HG03460 (cell line): ENCODE measurements at regions not wholly inside any gene's neighbourhood (a gene's known extent, or its start where the extent isn't known, plus 50 kb on each side); places are given as distances from the start of the nearest gene placed in this dataset.
"Not testable (repeated sequence)": the region's sequence is repeated elsewhere in the genome, so short reads cannot be mapped to it uniquely, and the experiment has no call there.

Experiments
- ATAC-seq: cut with Tn5 transposase; IDR thresholded peaks from one replicate; pipeline ENCODE4 v1.9.1; 2021; ENCODE audit not compliant: unreplicated experiment

DNA sequence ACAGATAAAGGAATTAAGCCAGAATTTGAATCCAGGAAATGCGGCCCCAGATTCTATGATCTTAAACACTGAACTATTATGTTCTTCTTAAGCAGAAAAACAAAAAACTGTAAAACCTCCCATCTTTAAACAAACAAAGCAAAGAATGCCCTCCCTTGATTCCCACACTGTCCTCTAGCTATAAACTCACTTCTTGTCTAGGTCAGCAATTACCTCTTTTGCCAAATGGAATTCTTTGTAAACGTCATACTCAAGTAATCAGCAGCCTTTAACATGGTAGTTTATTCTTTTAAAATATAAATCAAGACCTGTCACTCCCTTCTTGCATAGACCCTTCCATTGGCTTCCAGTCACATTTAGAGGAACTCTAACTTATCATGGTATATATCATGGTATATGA, 958.9 kb upstream of the CNTN5 start:
- no peak for ATAC-seq

DNA sequence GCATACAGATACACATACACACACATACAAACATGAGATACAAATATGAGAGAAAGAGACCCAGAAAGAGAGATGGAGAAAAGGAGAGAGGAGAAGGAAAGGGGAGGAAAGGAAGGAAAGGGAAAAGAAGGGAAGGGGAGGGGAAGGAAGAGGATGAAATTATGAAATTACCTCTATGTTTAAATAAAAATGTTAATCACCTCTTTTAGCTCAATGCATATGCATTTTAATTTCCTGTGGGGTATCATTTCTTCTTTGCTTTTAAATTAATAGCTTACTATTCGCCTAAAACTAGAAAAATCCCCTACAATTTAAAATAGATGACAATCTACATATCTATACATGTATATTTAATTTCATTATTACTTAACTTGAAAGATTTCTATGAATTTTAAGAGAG, 958.0 kb upstream of the CNTN5 start:
- no peak for ATAC-seq

DNA sequence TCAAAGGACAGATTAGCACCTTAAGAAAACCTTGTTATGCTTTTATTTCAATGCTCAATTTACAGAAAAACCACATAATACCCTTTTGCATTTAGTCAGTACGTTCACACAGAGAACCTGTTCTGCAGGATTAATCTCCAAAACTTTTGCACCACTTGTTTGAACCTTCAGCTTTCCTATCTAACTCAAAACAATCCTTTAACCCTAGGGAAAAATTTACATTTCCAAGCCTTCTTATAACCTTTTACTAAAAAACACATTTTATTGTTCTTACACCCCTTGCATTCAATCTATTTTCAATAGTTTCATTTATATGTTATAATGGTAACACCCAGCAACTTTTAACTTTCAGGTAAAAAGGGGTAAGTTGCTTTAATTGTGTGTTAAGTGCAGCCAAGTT, 952.5 kb upstream of the CNTN5 start:
- no peak for ATAC-seq

DNA sequence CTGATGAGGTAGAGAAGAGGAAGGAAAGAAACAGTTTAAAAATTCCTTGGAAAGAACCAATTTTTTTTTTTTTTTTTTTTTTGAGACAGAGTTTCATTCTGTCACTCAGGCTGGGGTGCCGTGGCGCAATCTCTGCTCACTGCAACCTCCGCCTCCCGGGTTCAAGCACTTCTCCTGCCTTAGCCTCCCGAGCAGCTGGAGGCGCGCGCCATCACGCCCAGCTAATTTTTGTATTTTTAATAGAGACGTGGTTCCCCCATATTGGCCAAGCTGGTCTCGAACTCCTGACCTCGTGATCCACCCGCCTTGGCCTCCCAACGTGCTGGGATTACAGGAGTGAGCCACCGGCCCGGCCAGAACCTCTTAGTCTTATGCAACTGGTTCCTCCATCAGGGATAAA, 951.6 kb upstream of the CNTN5 start:
- not testable (repeated sequence) for ATAC-seq

DNA sequence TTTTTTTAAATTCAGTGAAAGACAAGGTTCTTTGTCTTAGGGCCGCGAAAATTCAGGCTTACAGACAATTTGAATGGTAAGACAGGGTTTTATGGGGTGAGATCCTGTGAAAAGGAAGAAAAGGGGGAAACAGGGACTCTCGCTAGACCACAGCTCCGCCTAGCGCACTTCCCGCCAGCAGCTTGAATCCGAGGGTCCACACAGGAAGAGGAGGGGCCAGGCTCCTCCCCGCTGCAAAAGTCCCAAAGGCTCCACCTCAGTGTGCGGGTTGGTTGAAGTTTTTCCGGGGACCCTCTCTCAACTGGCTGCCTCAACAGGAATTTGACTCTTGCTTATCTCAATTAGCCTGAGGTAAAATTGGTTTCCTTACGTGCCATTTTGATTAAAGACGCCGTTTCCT, 950.9 kb upstream of the CNTN5 start:
- ATAC-seq = no peak

DNA sequence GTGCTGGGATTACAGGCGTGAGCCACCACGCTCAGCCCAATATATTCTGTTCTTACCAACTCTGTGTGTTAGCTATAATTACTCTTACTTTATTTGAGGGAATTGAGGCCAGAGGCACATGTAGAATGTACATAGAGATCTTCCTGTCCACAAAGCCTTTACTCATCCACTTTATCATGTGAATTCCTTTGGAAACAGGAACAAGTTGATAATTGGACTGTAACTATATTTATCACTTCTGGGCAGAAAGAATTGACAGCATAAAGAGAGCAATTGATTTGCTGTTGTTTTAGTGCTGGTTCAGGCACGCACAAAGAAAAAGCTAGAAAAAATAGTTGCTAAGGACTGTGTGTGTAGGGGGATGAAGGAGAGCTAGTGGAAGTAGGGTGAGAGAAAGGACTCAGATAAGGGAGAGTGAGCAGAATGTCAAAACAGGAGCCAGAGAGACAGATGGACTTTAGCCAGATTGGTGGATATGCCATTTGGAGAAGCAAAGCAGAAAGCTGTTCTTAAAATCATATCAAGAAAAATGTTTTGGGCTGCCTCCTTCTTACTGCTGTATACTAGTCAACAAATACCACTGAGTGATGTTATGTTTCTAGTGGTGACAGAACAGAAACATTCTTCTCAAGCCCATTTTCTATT, 929.8 kb upstream of the CNTN5 start:
- ATAC-seq = no peak

DNA sequence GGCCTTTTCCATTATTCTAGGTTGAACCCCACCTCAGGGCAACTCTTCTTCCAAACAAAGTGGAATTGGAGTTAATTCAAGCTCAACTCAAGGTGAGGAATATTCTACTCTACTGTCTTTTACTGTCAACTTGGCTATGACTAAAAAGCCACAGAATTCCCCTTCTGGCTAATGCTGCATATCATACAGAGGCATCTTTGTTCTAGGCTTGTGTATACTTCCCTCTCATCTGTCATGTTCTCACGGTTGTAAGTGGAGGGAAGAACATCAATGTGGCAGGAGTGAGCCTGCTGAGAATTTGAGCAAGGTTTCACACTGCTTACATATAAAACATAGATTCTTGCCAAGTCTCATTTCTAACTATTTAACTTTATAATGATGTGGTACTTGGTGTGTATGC, 921.4 kb upstream of the CNTN5 start:
- ATAC-seq = no peak

DNA sequence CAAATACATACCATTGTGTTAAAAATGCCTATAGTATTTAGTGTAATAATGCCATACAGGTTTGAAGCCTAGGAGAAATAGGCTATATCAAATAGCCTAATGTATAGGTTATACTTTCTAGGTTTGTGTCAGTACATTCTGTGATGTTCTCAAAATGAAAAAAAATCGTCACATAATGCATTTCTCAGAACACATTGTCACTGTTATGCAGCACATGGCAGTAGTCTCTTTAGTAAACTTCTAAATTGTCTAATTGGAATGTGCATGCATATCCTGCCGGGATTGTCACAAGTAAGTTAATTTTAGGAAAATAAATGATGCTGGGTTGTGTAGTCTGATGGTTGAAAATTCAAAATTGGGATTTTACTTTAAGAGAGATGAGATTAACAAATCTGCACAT, 920.1 kb upstream of the CNTN5 start:
- no peak for ATAC-seq

DNA sequence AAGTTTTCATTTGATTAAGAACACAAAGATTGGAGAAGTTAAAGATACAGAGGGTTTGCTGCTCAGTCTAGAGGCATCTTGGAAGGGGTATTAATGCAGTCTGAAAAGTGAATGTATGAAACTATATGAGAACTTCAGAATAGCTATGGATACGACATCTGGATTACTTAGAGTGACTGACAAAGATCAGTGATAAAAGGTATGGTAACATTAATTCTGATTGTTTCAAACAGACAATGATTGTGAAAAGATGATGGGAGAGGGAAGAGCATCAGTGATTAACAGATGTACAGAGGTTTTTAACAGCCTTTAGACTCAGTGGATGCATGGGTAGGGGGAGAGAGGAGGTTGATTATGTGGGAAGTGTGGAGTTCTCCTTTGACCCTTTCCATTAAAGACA, 919.4 kb upstream of the CNTN5 start:
- no peak for ATAC-seq

DNA sequence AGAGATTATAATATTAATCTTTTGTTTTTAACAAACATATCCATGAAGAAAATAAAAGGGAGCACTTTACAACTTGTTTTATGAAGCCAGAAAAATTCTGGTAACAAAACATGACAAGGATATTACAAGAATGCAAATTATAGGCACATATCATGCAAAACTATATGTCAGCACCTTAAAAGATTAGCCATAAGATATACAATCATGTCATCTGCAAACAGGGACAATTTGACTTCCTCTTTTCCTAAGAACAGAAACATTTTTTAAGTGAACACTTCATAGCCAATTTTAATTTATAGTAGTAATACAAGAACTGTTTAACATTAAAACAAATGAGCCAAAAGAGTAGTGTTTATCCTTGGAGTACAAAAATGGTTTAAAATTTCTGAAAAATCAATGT, 916.5 kb upstream of the CNTN5 start:
- ATAC-seq = no peak

DNA sequence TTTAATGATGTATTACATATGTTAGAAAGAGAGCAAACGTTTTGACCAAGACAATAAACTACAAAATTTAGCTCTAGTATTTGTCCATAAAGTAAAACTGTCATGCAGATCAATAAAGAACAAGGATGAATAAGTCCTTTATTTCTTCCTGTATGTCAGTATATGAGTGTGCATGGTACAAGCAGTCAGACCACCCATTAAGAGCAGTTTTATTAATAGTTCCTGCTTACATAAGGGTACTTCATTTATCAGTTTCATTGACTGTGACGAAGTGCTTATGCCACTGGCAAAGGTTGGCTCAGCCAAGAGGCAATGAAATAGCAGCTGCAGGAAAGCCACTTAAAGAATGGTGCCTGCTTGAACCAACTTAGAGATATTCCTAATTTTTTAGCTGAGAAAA, 913.0 kb upstream of the CNTN5 start:
- no peak for ATAC-seq

DNA sequence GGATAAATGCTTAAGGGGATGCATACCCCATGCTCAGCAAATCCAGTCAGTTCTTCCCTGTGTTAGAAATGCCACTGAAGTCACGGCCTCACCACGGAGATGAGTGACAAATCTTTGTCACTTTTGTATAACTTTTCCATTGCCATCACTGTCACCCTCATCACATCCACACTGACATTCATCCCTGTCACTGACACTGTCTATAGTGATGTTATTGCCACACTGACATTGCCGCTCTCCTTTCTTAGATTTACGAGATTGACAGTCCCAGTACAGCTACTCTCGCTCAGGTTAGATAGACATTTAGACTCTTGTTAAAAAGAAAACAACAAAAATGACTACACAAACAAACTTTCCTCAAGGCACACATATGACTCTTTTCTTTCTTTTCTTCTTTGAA, 910.7 kb upstream of the CNTN5 start:
- no peak for ATAC-seq

DNA sequence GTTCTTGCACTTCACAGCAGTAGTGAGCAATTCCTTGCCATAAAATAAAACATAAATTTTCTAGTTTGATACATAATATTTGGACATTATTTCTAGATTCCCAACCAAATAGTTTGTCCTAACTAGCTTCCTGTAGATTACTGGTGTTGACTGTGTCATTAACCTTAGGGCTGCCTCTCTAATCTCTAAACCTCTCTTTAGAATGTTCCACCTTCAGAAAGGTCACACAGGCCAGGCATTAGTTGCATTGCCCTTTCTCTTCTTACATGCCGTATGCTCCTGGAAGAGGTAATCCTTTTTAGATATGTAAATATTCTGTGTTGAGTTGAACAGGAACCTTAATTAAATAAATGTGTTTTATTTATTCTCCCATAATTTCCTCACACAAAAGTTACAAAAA, 904.9 kb upstream of the CNTN5 start:
- ATAC-seq = no peak

DNA sequence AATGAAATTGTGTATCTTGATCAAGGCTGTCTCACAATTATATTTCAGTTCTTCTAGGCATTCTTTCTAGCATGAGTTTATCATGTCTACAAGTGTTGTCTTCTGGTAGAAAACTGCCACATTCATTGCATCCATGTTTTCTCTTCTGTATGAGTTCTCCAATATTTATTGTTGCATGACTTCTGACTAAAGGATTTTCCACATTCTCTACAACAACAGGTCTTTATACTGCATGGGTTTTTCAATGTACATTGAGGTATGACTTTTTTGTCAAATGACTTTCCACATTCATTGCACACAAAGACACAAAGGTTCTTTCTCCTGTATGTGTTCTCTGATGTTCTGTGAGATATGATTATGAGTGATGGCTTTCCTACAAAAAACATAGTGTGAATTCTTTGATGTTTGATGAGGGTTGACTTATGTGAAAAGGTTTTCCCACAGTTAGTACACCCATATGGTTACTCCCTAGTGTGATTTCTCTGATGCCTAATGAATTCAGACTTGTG, 890.6 kb upstream of the CNTN5 start:
- no peak for ATAC-seq

DNA sequence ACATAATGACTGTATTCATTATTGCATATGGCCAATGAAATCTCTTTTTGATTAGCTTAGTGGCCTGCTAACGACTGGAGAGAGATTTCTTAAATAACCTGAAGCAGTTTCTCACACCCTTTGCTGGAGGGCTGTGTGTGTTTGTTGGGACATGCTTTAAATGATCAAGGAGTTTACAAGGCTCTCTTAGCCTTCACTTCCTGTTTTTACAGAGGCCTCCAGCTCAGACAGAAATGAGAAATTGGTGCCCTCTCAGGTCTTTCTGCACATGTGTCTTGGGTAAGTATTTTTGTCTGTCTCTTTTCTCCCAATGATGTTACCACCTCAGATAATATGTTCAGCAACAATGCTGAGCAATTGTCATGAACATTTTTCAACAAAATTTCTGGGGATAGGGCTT, 884.4 kb upstream of the CNTN5 start:
- ATAC-seq = no peak

DNA sequence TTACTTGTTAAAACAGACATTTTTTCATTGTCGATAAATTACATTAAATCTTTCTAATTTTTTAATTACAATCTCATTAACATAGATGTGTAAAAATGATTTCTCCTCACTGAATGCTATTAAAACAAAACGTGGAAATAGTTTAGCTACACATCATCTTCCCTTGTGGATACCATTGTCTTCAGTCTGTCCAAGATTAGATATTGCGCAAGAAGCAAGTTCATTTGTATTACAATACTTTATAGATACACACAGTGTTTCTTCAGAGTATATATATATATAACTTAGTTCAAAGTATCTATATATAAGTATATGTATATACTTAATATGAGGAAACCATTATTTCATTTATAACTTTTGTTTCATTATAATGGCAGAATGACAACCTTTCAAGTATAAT, 883.3 kb upstream of the CNTN5 start:
- ATAC-seq = no peak

DNA sequence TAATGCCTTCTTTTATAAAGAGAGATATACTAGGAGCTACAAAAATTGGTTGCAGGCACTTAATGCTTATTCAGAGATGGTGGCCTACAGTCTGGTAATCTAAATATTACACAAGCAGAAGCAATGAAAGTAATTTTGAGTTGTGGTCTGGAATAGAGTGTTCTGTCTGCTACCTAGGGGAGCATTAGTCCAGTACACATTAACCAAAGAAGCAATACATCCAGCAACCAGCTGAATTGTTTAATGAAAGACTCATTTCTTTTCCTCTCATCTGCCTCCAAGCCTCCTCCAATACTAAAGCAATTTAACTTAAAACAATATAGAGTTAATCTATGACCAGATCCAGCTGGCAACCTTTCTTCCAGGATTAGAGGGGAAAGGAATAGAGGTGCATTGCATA, 877.1 kb upstream of the CNTN5 start:
- ATAC-seq = no peak

DNA sequence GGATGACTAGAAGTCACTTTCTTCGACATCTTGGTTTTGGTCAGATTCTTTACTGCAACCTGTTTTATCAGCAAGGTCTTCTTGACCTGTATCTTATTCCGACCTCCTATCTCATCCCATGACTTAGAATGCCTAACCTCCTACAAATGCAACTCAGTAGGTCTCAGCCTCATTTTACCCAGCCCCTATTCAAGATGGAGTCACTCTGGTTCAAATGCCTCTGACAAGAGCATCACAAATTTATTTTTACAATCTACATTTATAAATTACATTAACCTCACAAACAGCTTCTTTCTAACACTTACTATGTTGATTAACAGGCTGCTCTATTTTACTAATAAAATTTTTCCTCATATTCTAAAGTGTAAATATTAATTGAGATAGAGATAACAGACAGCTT, 867.0 kb upstream of the CNTN5 start:
- no peak for ATAC-seq

DNA sequence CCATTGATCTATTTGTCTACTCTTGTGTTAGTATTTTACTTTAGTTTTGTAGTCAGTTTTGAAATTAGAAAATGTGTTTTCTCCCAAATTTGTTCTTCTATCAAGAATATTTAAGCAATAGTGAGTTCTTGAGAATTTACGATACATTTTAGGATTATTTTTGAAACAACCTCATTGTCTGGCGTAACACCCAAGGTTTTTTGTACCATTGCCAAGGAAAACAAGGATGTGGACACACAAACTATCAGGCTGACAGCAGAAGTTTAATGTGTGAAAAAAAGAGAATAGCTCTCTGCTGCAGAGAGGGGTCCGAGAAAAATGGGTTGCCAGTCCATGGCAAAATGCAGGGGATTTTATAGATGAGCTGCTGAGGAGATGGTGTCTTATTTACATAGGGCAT, 865.1 kb upstream of the CNTN5 start:
- ATAC-seq = no peak

DNA sequence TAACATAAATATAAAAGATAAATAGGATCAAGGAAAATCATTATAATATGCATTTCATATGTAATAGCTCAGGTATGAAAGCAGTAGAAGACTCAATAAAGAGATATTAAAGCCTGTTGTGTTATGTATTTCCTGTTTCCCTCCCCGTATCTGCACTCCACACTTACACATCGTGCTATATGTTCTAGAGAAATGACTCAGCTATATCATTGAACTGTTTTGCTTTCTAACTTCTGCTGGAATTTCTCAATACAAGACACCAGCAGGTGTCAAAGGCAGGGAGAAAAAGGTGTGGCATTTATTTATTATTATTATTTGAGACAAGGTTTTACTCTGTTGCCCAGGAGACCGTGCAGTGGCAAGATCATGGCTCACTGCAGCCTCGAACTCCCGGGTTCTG, 842.8 kb upstream of the CNTN5 start:
- no peak for ATAC-seq

DNA sequence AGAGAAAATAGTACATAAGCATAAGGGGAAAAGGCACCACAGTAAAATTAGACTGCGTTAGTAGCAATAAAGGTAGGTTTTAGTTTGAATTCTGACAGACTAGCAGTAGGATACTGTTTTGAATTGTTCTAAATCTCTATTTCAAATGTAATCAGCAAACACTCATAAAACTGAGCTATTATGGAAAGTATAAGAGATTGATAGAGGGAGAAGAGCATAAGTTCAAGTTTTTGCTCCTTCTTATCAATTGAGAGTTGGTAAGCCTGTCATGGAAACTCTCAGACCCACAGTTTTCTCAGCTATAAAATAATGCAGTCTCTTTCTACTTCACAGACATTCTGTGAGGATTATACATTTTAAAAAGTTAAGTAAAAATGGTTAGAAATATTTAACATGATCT, 840.2 kb upstream of the CNTN5 start:
- no peak for ATAC-seq

DNA sequence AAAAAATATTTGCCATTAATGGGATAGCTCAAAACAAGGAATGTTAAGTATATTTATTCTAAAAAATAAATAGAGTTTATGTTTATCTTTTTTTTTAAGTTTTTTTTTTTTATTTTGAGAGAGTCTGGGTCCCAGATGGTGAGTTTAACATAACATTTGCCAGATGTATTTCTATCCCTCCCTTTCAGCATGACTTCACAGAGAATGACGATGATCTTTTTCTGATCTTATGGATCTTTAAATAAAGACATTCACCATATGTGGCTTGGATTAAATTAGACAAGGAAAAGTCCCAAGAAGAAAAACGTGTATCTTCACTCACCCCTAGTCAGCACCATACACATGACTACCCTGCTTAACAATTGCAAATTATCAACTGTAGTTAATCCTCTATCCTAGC, 839.8 kb upstream of the CNTN5 start:
- no peak for ATAC-seq

DNA sequence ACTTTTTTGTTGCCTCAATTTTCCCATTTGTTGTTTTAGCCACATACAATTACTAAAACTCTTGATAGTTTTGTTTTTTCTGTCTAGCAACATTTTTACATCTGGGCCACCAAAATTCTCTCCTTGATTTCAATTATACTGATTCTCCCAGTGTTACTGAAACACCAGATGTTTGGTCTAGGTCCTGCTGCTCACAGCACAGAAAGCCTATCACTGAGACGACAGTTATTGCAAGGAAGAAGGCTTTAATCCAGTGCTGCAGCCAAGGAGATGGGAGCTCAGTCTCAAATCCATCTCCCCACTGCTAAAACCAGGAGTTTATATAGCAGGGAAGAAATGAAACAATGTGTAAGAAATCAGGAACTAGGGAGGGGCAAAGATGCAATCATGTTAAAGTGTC, 837.7 kb upstream of the CNTN5 start:
- ATAC-seq = no peak

DNA sequence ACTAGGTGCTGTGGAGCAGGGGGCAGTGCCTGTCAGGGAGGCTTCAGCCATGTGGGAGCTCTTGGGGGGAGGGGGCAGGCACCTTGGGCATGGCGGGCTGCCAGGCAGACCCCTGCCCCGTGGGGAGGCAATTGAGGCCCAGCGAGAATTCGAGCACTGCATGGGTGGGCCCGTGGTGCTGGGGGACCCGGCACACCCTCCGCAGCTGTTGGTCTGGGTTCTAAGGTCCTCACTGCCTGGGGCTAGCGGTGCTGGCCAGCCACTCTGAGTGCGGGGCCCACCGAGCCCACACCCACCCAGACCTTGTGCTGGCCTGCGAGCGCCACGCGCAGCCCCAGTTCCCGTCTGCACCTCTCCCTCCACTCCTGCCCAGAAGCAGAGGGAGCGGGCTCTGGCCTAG, 835.5 kb upstream of the CNTN5 start:
- ATAC-seq = no peak
